Neural crest cell (in vitro differentiated cells): ENCODE measurements at regions not wholly inside any gene's neighbourhood (a gene's known extent, or its start where the extent isn't known, plus 50 kb on each side); places are given as distances from the start of the nearest gene placed in this dataset.

Source experiments
- DNase-seq: peaks from one replicate; pipeline ENCODE4 v3.0.0; 2021; ENCODE audit warnings: low read depth, mixed read lengths, low spot score
- H3K27ac Mint-ChIP-seq: one replicate; pipeline ENCODE4 v1.8.0; 2021; ENCODE audit warnings: mild to moderate bottlenecking, mixed read lengths; ENCODE audit not compliant: unreplicated experiment
- H3K27me3 Mint-ChIP-seq: 2 replicates; pipeline ENCODE4 v1.8.0; 2021; ENCODE audit warnings: low read depth, mild to moderate bottlenecking, mixed read lengths
- H3K36me3 Mint-ChIP-seq: 2 replicates; pipeline ENCODE4 v1.8.0; 2021; ENCODE audit warnings: low read depth, mild to moderate bottlenecking, mixed read lengths
- H3K4me1 Mint-ChIP-seq: 2 replicates; pipeline ENCODE4 v1.8.0; 2021; ENCODE audit warnings: mixed read lengths
- H3K4me3 Mint-ChIP-seq: one replicate; pipeline ENCODE4 v1.8.0; 2021; ENCODE audit warnings: mild to moderate bottlenecking, mixed read lengths
- H3K9me3 Mint-ChIP-seq: 2 replicates; pipeline ENCODE4 v1.8.0; 2021; ENCODE audit warnings: mixed read lengths
- TF ChIP-seq, protein P1 (sequence below): fragments of 200-600 bp; sonication (generic); conservative IDR thresholded peaks from 2 replicates; pipeline ENCODE4 v1.5.0; 2021; ENCODE audit warnings: antibody characterized with exemption, mild to moderate bottlenecking

DNA sequence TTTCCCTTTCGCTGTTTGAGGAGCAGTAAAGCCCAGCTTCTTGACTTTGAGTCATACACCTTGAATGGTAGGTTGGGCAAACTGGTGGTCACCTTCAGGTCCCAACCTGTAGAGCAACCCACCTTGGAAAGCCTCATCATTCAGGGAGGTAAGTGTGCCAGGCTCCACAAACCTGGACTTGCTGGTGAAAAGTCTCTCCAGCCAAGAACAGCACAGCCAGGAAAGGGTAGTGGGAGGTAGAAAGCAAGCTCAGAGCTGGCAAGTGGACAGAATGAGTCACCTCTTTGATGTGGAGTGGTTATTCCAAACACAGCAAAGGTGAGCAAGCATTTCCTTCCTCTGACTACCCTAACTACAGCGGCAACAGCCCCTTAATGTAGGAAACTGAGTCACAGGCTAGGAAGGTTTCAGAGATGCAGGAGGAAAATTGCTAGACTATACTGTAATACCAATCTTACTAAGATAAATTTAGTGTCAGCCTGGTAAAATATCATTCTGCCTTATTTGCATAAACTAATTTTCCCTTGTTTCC is 117.5 kb upstream of the MTAP start:
- H3K9me3 Mint-ChIP-seq = no peaks in the 10 kb centered on the region
- no peak overlapping the region for H3K27ac Mint-ChIP-seq
- TF ChIP-seq, protein P1, sequence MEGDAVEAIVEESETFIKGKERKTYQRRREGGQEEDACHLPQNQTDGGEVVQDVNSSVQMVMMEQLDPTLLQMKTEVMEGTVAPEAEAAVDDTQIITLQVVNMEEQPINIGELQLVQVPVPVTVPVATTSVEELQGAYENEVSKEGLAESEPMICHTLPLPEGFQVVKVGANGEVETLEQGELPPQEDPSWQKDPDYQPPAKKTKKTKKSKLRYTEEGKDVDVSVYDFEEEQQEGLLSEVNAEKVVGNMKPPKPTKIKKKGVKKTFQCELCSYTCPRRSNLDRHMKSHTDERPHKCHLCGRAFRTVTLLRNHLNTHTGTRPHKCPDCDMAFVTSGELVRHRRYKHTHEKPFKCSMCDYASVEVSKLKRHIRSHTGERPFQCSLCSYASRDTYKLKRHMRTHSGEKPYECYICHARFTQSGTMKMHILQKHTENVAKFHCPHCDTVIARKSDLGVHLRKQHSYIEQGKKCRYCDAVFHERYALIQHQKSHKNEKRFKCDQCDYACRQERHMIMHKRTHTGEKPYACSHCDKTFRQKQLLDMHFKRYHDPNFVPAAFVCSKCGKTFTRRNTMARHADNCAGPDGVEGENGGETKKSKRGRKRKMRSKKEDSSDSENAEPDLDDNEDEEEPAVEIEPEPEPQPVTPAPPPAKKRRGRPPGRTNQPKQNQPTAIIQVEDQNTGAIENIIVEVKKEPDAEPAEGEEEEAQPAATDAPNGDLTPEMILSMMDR = no peak
- no peaks in the 10 kb centered on the region for H3K27me3 Mint-ChIP-seq
- DNase-seq = no peak
- H3K4me3 Mint-ChIP-seq = no peak overlapping the region
- peaks cover 5% of the 10 kb centered on the region for H3K4me1 Mint-ChIP-seq
- no peaks in the 10 kb centered on the region for H3K36me3 Mint-ChIP-seq

DNA sequence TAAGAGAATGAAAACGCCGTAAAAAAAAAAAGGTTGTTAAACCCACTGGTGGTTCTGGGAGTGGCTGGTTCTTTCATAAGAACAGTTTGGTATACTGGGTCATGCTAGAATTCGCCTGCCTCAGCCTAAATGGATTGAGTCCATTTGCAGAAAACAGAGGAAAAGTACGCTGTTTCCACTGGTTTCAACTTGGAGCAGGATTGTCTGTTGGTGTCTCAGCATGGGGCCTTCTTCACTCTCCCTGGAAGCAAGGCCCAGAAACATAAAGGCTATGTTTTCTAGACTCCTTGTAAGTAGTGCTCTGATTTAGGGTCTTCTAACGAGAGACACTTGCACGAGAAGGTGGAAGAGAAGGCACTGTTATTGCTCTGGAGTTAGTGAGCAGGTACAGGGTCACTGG is 116.9 kb upstream of the MTAP start:
- Mint-ChIP-seq H3K4me1 (peaks cover 5% of the 10 kb centered on the region), H3K27ac (no peak overlapping the region), H3K9me3 (no peaks in the 10 kb centered on the region), H3K27me3 (no peaks in the 10 kb centered on the region), H3K36me3 (no peaks in the 10 kb centered on the region), H3K4me3 (no peak overlapping the region)
- no peak for DNase-seq
- TF ChIP-seq, protein P1 = no peak

DNA sequence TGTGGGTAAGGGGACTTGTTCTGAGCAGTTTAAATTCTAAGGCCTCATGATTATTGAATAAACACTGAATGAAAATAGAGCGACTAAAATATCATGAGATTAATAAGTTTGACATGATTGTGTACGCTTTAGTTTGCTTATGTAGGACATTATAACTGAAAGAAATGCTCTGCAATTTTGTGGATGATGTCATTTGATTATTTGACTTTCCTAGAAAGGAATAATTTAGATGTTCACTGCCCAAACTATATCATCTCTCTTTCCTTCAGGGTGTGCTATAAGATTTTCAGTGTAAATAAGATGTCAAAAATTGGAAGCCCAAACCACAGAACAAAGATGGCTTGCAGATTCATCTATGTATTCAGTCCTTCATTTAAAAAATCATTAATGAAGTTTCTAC is 115.7 kb upstream of the MTAP start:
- Mint-ChIP-seq H3K27ac (no peak overlapping the region), H3K4me3 (no peak overlapping the region), H3K27me3 (no peaks in the 10 kb centered on the region), H3K36me3 (no peaks in the 10 kb centered on the region), H3K4me1 (peaks cover 5% of the 10 kb centered on the region), H3K9me3 (no peaks in the 10 kb centered on the region)
- no peak for DNase-seq
- TF ChIP-seq, protein P1 = no peak

DNA sequence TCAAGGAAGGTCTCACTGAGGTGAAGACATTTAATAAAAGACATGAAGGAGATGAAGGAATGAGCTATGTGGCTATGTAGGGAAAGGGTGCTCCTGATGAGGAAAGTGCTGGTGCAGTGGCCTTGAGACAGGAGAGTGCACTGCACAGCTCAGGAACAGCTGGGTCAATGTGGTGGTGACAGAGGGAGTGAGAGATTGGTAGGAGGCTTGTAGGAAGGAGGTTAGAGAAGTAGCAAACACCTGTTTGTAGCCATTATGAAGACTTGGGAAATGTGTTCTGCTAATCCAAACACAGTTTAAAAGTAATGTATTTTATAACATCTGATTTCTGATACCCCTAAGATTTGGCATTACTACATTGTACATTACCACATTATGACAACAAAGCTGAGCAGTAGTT is 115.1 kb upstream of the MTAP start:
- no peaks in the 10 kb centered on the region for H3K27me3 Mint-ChIP-seq
- no peak overlapping the region for H3K4me3 Mint-ChIP-seq
- no peak for DNase-seq
- no peak overlapping the region for H3K27ac Mint-ChIP-seq
- H3K4me1 Mint-ChIP-seq = peaks cover 5% of the 10 kb centered on the region
- TF ChIP-seq, protein P1 = no peak
- no peaks in the 10 kb centered on the region for H3K9me3 Mint-ChIP-seq
- H3K36me3 Mint-ChIP-seq = no peaks in the 10 kb centered on the region

DNA sequence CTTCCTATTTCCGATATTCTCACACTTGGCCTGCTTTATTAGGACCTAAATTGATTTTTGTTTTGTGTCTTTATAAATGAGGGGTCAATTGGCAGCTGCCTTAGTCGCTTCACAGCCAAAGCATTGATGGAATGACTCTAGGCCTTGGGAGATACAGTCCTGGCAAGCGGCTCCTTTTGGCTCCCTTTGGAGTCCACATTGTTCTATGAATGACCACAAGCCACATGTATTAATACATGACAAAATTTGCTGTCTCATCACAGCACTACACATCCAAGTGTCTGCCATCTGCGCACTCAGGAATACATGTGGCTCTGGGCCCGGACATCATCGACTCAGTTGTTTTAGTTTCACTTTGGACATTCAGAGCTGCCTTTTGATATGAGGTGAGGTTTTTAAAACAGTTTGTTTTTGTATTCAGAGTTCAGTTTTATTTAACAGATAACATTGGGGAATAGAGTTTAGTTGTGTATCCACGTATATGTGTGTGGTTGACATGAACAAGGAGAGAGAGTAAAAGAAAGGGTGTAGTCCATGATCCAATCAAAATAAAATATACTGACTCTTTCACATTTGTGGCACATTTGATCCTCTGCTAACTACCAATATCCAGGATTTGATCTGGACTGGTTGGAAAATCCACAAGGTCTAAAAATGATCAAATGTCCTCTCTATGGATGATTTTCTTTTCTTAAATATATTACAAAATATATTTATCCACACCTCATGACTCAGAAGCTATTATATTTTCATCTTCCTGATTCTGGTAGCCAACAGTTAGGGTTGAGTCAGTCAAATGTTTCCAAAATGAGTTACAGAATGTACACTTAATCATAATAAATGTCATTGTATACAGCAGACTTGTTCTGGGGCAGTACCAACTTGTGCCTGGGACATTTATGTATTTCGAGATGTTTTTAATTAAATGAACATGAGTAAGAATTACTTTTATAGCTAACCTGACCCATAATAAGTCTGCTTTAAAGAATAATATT is 114.0 kb upstream of the MTAP start:
- no peak for DNase-seq
- TF ChIP-seq, protein P1 = no peak
- H3K4me1 Mint-ChIP-seq = peaks cover 5% of the 10 kb centered on the region
- no peaks in the 10 kb centered on the region for H3K9me3 Mint-ChIP-seq
- no peaks in the 10 kb centered on the region for H3K27me3 Mint-ChIP-seq
- H3K36me3 Mint-ChIP-seq = no peaks in the 10 kb centered on the region
- H3K4me3 Mint-ChIP-seq = no peak overlapping the region
- no peak overlapping the region for H3K27ac Mint-ChIP-seq
